Endothelial cell of umbilical vein (primary cell): ENCODE measurements at regions not wholly inside any gene's neighbourhood (a gene's known extent, or its start where the extent isn't known, plus 50 kb on each side); places are given as distances from the start of the nearest gene placed in this dataset.

ENCODE experiments used
- BruUV-seq: library from RNA; stranded (reverse); fragments of 400-500 nt; replicated peaks from 2 replicates; lab custom pipeline; 2021; lab: Mats Ljungman, UMichigan
- CTCF ChIA-PET: fragments of 300-600, 350-600 bp; sonication (Branson Sonifier 250); formaldehyde crosslinking; loops from one replicate; lab custom pipeline; 2021; ENCODE audit warnings: antibody characterized with exemption, inconsistent platforms; lab: Charles Lee
- POLR2A ChIA-PET: fragments of 300-600, 350-600 bp; sonication (Branson Sonifier 250); formaldehyde crosslinking; loops from one replicate; lab custom pipeline; 2021; ENCODE audit warnings: antibody characterized with exemption, inconsistent platforms; lab: Charles Lee
- DNase-seq: peaks from one replicate; pipeline ENCODE4 v3.0.0-alpha.2; 2011; ENCODE audit warnings: low read depth, low spot score
- FAIRE-seq: peaks from 2 replicates; lab custom pipeline; 2011; peaks lifted over from hg19 to GRCh38; lab: Jason Lieb, UNC
- H2AFZ ChIP-seq: 2 replicates; pipeline ENCODE4 v1.6.0; 2012; ENCODE audit warnings: low read depth, low read length, control low read depth, inconsistent platforms
- H3K27ac ChIP-seq: 2 replicates; pipeline ENCODE4 v1.5.1; 2011; ENCODE audit warnings: low read depth, mild to moderate bottlenecking, control low read depth, low read length, moderate library complexity; ENCODE audit not compliant: insufficient read depth
- H3K27me3 ChIP-seq, 2 experiments: 2 replicates each; pipeline versions ENCODE4 v1.6.0 to v1.6.1; 2011; ENCODE audit warnings: low read length in 2 of 2, mixed read lengths in 1 of 2; ENCODE audit not compliant: control insufficient read depth in 2 of 2, insufficient read depth in 2 of 2
- H3K36me3 ChIP-seq, 2 experiments: 2 replicates in 1 of 2; 3 replicates in 1 of 2; pipeline ENCODE4 v1.5.1; 2011; ENCODE audit warnings: low read length in 2 of 2, mild to moderate bottlenecking in 1 of 2, moderate library complexity in 1 of 2; ENCODE audit not compliant: control insufficient read depth in 2 of 2, insufficient read depth in 2 of 2; ENCODE audit errors: extremely low read depth in 1 of 2
- H3K4me1 ChIP-seq: 3 replicates; pipeline ENCODE4 v1.5.1; 2011; ENCODE audit warnings: mild to moderate bottlenecking, low read length; ENCODE audit not compliant: control insufficient read depth, insufficient read depth; ENCODE audit errors: extremely low read depth
- H3K4me2 ChIP-seq: 2 replicates; pipeline ENCODE4 v1.6.1; 2011; ENCODE audit warnings: low read length, control low read depth, mixed read lengths; ENCODE audit not compliant: insufficient read depth
- H3K4me3 ChIP-seq, 3 experiments: fragments of 200-600 bp in 1 of 3; sonication (generic), shearing (Covaris generic) in 1 of 3; replicated peaks in 1 of 3; 2 replicates each; pipeline ENCODE4 v1.5.1; 2011 to 2016; ENCODE audit warnings: control low read depth in 3 of 3, low read length in 3 of 3, mild to moderate bottlenecking in 2 of 3, inconsistent platforms in 1 of 3, low read depth in 1 of 3, moderate library complexity in 1 of 3; ENCODE audit not compliant: insufficient read depth in 1 of 3
- H3K79me2 ChIP-seq: 2 replicates; pipeline ENCODE4 v1.6.0; 2012; ENCODE audit warnings: low read length, inconsistent platforms; ENCODE audit not compliant: control insufficient read depth, insufficient read depth
- H3K9ac ChIP-seq: replicated peaks from 2 replicates; pipeline ENCODE3; 2011; ENCODE audit warnings: low read length, control low read depth; ENCODE audit not compliant: insufficient read depth; ENCODE audit errors: extremely low read depth
- H3K9me1 ChIP-seq: replicated peaks from 3 replicates; pipeline ENCODE4 v1.6.0; 2011; ENCODE audit warnings: mild to moderate bottlenecking, low read length; ENCODE audit not compliant: control insufficient read depth, insufficient read depth; ENCODE audit errors: extremely low read depth
- H3K9me3 ChIP-seq: replicated peaks from 2 replicates; pipeline ENCODE4 v1.5.1; 2012; ENCODE audit warnings: low read length, inconsistent platforms; ENCODE audit not compliant: control insufficient read depth, insufficient read depth
- H4K20me1 ChIP-seq: replicated peaks from 2 replicates; pipeline ENCODE3; 2011; ENCODE audit warnings: mild to moderate bottlenecking, low read length; ENCODE audit not compliant: control insufficient read depth, insufficient read depth; ENCODE audit errors: extremely low read depth
- EZH2 ChIP-seq: IDR thresholded peaks from 2 replicates; pipeline ENCODE4 v1.6.1; 2012; ENCODE audit warnings: borderline replicate concordance, low read depth, mild to moderate bottlenecking, moderate library complexity, low read length, inconsistent platforms; ENCODE audit not compliant: severe bottlenecking
- FOS ChIP-seq: IDR thresholded peaks from 2 replicates; pipeline ENCODE4 v1.6.1; 2011; ENCODE audit warnings: mild to moderate bottlenecking, low read length, moderate library complexity, borderline replicate concordance; ENCODE audit not compliant: insufficient read depth
- GATA2 ChIP-seq: IDR thresholded peaks from 2 replicates; pipeline ENCODE4 v1.7.0; 2011; ENCODE audit warnings: low read depth, mild to moderate bottlenecking, moderate library complexity, mixed read lengths, low read length; ENCODE audit not compliant: insufficient read length, insufficient read depth
- JUN ChIP-seq: IDR thresholded peaks from 2 replicates; pipeline ENCODE4 v1.6.1; 2011; ENCODE audit warnings: borderline replicate concordance, low read depth; ENCODE audit not compliant: insufficient read length, insufficient read depth
- MYC ChIP-seq: IDR thresholded peaks from one replicate; pipeline ENCODE4 v1.6.1; 2011; ENCODE audit warnings: mild to moderate bottlenecking, low read depth, low read length
- POLR2A ChIP-seq: IDR thresholded peaks from 2 replicates; pipeline ENCODE4 v1.6.1; 2012; ENCODE audit warnings: low read depth, mild to moderate bottlenecking, control low read depth, low read length
- POLR2AphosphoS5 ChIP-seq: IDR thresholded peaks from 2 replicates; pipeline ENCODE4 v1.6.1; 2012; ENCODE audit warnings: low read depth, mild to moderate bottlenecking, control low read depth, low read length, moderate library complexity; ENCODE audit not compliant: insufficient read depth
- dilution Hi-C: fragments of 300-500 bp; cut with MboI; formaldehyde crosslinking; loops from one replicate; pipeline ENCODE4 v1.15.0; 2019; ENCODE audit warnings: low sequenced_read_pairs; ENCODE audit not compliant: extremely low pct_ligation_motif_present
- intact Hi-C: fragments of 100-400 bp; cut with micrococcal nuclease; formaldehyde crosslinking; loops from one replicate; pipeline ENCODE4 v1.10.0; 2022
- TF ChIP-seq, protein P1 (sequence below), 2 donors: IDR thresholded peaks; 1 replicate in 1 of 2; 2 replicates in 1 of 2; pipeline ENCODE4 v1.5.1; 2011; ENCODE audit warnings: low read length in 2 of 2, mild to moderate bottlenecking in 2 of 2, moderate library complexity in 2 of 2, control low read depth in 1 of 2, inconsistent platforms in 1 of 2, low read depth in 1 of 2; ENCODE audit not compliant: insufficient read depth in 1 of 2; ENCODE audit errors: extremely low read depth in 1 of 2
- TF ChIP-seq, protein P2 (sequence below): IDR thresholded peaks from 2 replicates; pipeline ENCODE4 v1.6.1; 2011; ENCODE audit not compliant: insufficient read depth, insufficient read length

DNA sequence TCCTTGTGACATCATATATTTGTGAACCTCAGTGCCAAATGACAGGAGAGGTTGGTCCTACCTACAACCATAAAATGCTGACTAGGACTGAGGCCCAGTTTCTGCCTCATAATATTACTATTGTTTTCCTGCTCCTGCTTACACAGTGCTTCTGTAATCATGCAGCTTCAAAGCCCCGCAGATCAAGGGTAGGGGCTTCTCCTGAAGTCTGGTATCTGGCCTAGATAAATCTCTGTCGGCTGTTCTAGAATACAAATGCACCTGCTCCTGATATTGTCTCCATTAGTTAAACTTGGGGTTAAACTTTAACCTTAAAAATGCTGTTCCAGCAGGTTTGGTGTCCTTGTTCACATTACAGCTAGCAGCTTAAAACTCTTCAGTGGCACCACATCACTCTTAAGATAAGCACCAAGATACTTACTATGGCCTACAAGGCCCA lies 552.4 kb downstream of the TUSC7 start:
- ChIA-PET CTCF (no interaction called here), POLR2A (no interaction called here)
- no peaks in the 10 kb centered on the region for H3K36me3 ChIP-seq
- no peak overlapping the region for H3K4me3 ChIP-seq
- H2AFZ ChIP-seq, result no peak overlapping the region
- BruUV-seq, result no TSS peak
- TF ChIP-seq MYC, result no peak
- TF ChIP-seq POLR2AphosphoS5, result no peak
- TF ChIP-seq POLR2A, result no peak
- TF ChIP-seq JUN, result no peak
- TF ChIP-seq EZH2, result no peak
- TF ChIP-seq FOS, result no peak
- H3K27me3 ChIP-seq, result no peaks in the 10 kb centered on the region
- H3K9me3 ChIP-seq, result no peaks in the 10 kb centered on the region
- no peaks in the 10 kb centered on the region for H3K4me1 ChIP-seq
- H3K9ac ChIP-seq, result no peak overlapping the region
- FAIRE-seq, result no peak
- H3K27ac ChIP-seq, result no peak overlapping the region
- no peak for DNase-seq
- no peaks in the 10 kb centered on the region for H4K20me1 ChIP-seq
- intact Hi-C loops (no loop called here), dilution Hi-C loops (no loop called here)
- no peaks in the 10 kb centered on the region for H3K9me1 ChIP-seq
- no peaks in the 10 kb centered on the region for H3K79me2 ChIP-seq
- no peak overlapping the region for H3K4me2 ChIP-seq

DNA sequence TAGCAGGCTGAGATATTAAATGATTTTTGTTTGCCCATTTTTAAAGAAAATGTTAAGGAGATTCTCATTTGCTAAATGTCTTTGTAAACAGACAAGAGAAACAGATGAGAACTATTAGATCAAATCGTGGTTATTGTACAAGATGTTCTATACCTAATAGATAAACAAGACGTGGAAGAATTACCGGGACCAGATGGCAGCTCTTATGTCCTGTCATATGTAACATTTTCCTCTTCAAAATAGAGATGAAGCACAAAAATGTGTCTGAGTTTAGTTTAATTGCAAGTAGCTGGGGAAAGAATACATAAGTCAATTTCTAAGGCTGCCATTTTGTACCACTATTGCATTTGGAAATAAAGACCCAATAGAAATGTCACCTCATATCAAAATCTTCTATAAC lies 553.7 kb downstream of the TUSC7 start:
- no peak overlapping the region for H3K4me3 ChIP-seq
- no peaks in the 10 kb centered on the region for H3K9me3 ChIP-seq
- TF ChIP-seq EZH2, result no peak
- TF ChIP-seq JUN, result no peak
- no peak for TF ChIP-seq FOS
- TF ChIP-seq, protein P1, sequence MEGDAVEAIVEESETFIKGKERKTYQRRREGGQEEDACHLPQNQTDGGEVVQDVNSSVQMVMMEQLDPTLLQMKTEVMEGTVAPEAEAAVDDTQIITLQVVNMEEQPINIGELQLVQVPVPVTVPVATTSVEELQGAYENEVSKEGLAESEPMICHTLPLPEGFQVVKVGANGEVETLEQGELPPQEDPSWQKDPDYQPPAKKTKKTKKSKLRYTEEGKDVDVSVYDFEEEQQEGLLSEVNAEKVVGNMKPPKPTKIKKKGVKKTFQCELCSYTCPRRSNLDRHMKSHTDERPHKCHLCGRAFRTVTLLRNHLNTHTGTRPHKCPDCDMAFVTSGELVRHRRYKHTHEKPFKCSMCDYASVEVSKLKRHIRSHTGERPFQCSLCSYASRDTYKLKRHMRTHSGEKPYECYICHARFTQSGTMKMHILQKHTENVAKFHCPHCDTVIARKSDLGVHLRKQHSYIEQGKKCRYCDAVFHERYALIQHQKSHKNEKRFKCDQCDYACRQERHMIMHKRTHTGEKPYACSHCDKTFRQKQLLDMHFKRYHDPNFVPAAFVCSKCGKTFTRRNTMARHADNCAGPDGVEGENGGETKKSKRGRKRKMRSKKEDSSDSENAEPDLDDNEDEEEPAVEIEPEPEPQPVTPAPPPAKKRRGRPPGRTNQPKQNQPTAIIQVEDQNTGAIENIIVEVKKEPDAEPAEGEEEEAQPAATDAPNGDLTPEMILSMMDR (IDR thresholded peaks at IDR 0.05; ENCODE audit: extremely low read depth in 1 of 2, insufficient read depth in 1 of 2, low read depth in 1 of 2, low read length in 2 of 2), result no peak
- no peak for TF ChIP-seq POLR2A
- no peak for TF ChIP-seq GATA2
- TF ChIP-seq MYC, result no peak
- TF ChIP-seq, protein P2, sequence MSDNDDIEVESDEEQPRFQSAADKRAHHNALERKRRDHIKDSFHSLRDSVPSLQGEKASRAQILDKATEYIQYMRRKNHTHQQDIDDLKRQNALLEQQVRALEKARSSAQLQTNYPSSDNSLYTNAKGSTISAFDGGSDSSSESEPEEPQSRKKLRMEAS, result no peak
- no peak for TF ChIP-seq POLR2AphosphoS5
- H3K27me3 ChIP-seq, result no peaks in the 10 kb centered on the region
- no peak overlapping the region for H2AFZ ChIP-seq
- no peak overlapping the region for H3K4me2 ChIP-seq
- no peaks in the 10 kb centered on the region for H3K79me2 ChIP-seq
- ChIA-PET POLR2A (no interaction called here), CTCF (no interaction called here)
- FAIRE-seq (no peak), DNase-seq (no peak)
- dilution Hi-C loops, result no loop called here
- H3K36me3 ChIP-seq, result no peaks in the 10 kb centered on the region
- no peaks in the 10 kb centered on the region for H3K9me1 ChIP-seq
- no TSS peak for BruUV-seq
- no peak overlapping the region for H3K9ac ChIP-seq
- H3K4me1 ChIP-seq, result no peaks in the 10 kb centered on the region
- no peaks in the 10 kb centered on the region for H4K20me1 ChIP-seq
- intact Hi-C loops, result no loop called here
- H3K27ac ChIP-seq, result no peak overlapping the region
